ENCODE measurements at regions not wholly inside any gene's neighbourhood (a gene's known extent, or its start where the extent isn't known, plus 50 kb on each side); places are given as distances from the start of the nearest gene placed in this dataset.

DNA sequence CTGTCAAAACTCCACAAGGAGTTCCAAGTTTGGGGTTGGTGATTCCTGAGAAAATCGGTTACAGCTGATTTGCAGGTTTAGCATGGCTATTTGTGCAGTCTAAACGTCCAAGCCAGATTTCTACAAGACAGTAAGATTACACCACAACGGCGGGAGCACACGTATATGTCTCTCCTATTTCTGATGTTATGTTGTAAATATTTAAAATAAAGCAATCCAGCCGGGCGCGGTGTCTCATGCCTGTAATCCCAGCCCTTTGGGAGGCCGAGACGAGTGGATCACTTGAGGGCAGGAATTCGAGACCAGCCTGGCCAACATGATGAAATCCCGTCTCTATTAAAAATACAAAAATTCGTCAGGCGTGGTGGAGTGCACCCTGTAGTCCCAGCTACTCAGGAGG lies 106.8 kb upstream of the IGF1R start:
- TF ChIP-seq, protein P1, sequence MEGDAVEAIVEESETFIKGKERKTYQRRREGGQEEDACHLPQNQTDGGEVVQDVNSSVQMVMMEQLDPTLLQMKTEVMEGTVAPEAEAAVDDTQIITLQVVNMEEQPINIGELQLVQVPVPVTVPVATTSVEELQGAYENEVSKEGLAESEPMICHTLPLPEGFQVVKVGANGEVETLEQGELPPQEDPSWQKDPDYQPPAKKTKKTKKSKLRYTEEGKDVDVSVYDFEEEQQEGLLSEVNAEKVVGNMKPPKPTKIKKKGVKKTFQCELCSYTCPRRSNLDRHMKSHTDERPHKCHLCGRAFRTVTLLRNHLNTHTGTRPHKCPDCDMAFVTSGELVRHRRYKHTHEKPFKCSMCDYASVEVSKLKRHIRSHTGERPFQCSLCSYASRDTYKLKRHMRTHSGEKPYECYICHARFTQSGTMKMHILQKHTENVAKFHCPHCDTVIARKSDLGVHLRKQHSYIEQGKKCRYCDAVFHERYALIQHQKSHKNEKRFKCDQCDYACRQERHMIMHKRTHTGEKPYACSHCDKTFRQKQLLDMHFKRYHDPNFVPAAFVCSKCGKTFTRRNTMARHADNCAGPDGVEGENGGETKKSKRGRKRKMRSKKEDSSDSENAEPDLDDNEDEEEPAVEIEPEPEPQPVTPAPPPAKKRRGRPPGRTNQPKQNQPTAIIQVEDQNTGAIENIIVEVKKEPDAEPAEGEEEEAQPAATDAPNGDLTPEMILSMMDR (IDR thresholded peaks at IDR 0.05): no peak
- no peak for TF ChIP-seq POLR2A (IDR thresholded peaks at IDR 0.05)
